ENCODE measurements at regions not wholly inside any gene's neighbourhood (a gene's known extent, or its start where the extent isn't known, plus 50 kb on each side); places are given as distances from the start of the nearest gene placed in this dataset.

GRCh38 chr5:57055731-57056130 is 103.8 kb upstream of the MIER3 start:
- no peaks in the 10 kb centered on the region for H3K9me2 ChIP-seq (replicated peaks; ENCODE audit: low read length)
- DNase-seq = no peak
- H3K27me3 ChIP-seq (ENCODE audit: low read length) = no peaks in the 10 kb centered on the region
- H3K27ac ChIP-seq (ENCODE audit: low read length) = no peak overlapping the region
- no peak overlapping the region for H2AFZ ChIP-seq (ENCODE audit: low read length)
- intact Hi-C loops (cut with micrococcal nuclease) = no loop called here
- no peaks in the 10 kb centered on the region for H3K79me2 ChIP-seq (ENCODE audit: low read length)
- H3K9me3 ChIP-seq (ENCODE audit: low read length) = no peaks in the 10 kb centered on the region
- no peak overlapping the region for H3K9ac ChIP-seq (ENCODE audit: low read length)
- no peak overlapping the region for H3K4me2 ChIP-seq (ENCODE audit: low read length)
- POLR2A ChIA-PET (ENCODE audit: unreplicated experiment) = no interaction called here
- BruUV-seq (replicated peaks) = no TSS peak
- no peaks in the 10 kb centered on the region for H3F3A ChIP-seq (ENCODE audit: low read length, unreplicated experiment)
- ATAC-seq = no peak
- TF ChIP-seq EZH2 (IDR thresholded peaks at IDR 0.05; ENCODE audit: low read length, unreplicated experiment) (no peak), EZH2phosphoT487 (IDR thresholded peaks at IDR 0.05; ENCODE audit: borderline replicate concordance, low read length) (no peak), CTCF (conservative IDR thresholded peaks at IDR 0.05; ENCODE audit: low read depth, low read length) (no peak)
- no peak overlapping the region for H3K4me3 ChIP-seq (ENCODE audit: low read length)
- H4K20me1 ChIP-seq (ENCODE audit: low read length) = no peaks in the 10 kb centered on the region
- no peaks in the 10 kb centered on the region for H3K36me3 ChIP-seq (ENCODE audit: low read depth, low read length)
- no peaks in the 10 kb centered on the region for H3K4me1 ChIP-seq (ENCODE audit: insufficient read depth, low read length)
- CTCF ChIA-PET = no interaction called here

GRCh38 chr5:57063773-57064172 is 110.1 kb upstream of the GPBP1 start:
- intact Hi-C loops (cut with micrococcal nuclease) = no loop called here
- Histone ChIP-seq H3K4me1 (ENCODE audit: insufficient read depth, low read length) (no peaks in the 10 kb centered on the region), H3K4me2 (ENCODE audit: low read length) (no peak overlapping the region), H3K79me2 (ENCODE audit: low read length) (no peaks in the 10 kb centered on the region), H3K9me2 (replicated peaks; ENCODE audit: low read length) (no peaks in the 10 kb centered on the region), H3K9ac (ENCODE audit: low read length) (no peak overlapping the region), H3K9me3 (ENCODE audit: low read length) (no peaks in the 10 kb centered on the region), H3F3A (ENCODE audit: low read length, unreplicated experiment) (no peaks in the 10 kb centered on the region), H3K4me3 (ENCODE audit: low read length) (no peak overlapping the region), H3K27ac (ENCODE audit: low read length) (no peak overlapping the region), H4K20me1 (ENCODE audit: low read length) (no peaks in the 10 kb centered on the region), H3K27me3 (ENCODE audit: low read length) (no peaks in the 10 kb centered on the region), H3K36me3 (ENCODE audit: low read depth, low read length) (no peaks in the 10 kb centered on the region), H2AFZ (ENCODE audit: low read length) (no peak overlapping the region)
- ATAC-seq (no peak), DNase-seq (no peak)
- TF ChIP-seq EZH2 (IDR thresholded peaks at IDR 0.05; ENCODE audit: low read length, unreplicated experiment) (no peak), CTCF (conservative IDR thresholded peaks at IDR 0.05; ENCODE audit: low read depth, low read length) (no peak), EZH2phosphoT487 (IDR thresholded peaks at IDR 0.05; ENCODE audit: borderline replicate concordance, low read length) (no peak)
- ChIA-PET POLR2A (ENCODE audit: unreplicated experiment) (no interaction called here), CTCF (no interaction called here)
- no TSS peak for BruUV-seq (replicated peaks)

GRCh38 chr5:57066924-57067596 is 106.8 kb upstream of the GPBP1 start:
- no TSS peak for BruUV-seq (replicated peaks)
- DNase-seq = no peak
- H3K27me3 ChIP-seq (ENCODE audit: low read length) = no peaks in the 10 kb centered on the region
- H3K79me2 ChIP-seq (ENCODE audit: low read length) = no peaks in the 10 kb centered on the region
- ChIA-PET POLR2A (ENCODE audit: unreplicated experiment) (no interaction called here), CTCF (no interaction called here)
- intact Hi-C loops (cut with micrococcal nuclease) = no loop called here
- H3K4me3 ChIP-seq (ENCODE audit: low read length) = no peak overlapping the region
- no peak overlapping the region for H3K27ac ChIP-seq (ENCODE audit: low read length)
- H3F3A ChIP-seq (ENCODE audit: low read length, unreplicated experiment) = no peaks in the 10 kb centered on the region
- H3K4me2 ChIP-seq (ENCODE audit: low read length) = no peak overlapping the region
- no peaks in the 10 kb centered on the region for H3K4me1 ChIP-seq (ENCODE audit: insufficient read depth, low read length)
- ATAC-seq = no peak
- no peaks in the 10 kb centered on the region for H3K9me3 ChIP-seq (ENCODE audit: low read length)
- H2AFZ ChIP-seq (ENCODE audit: low read length) = no peak overlapping the region
- H3K9ac ChIP-seq (ENCODE audit: low read length) = no peak overlapping the region
- no peaks in the 10 kb centered on the region for H3K36me3 ChIP-seq (ENCODE audit: low read depth, low read length)
- H3K9me2 ChIP-seq (replicated peaks; ENCODE audit: low read length) = no peaks in the 10 kb centered on the region
- H4K20me1 ChIP-seq (ENCODE audit: low read length) = no peaks in the 10 kb centered on the region
- TF ChIP-seq EZH2 (IDR thresholded peaks at IDR 0.05; ENCODE audit: low read length, unreplicated experiment) = no peak
- TF ChIP-seq EZH2phosphoT487 (IDR thresholded peaks at IDR 0.05; ENCODE audit: borderline replicate concordance, low read length) = no peak
